ENCODE measurements at regions not wholly inside any gene's neighbourhood (a gene's known extent, or its start where the extent isn't known, plus 50 kb on each side); places are given as distances from the start of the nearest gene placed in this dataset.
"Not testable (repeated sequence)": the region's sequence is repeated elsewhere in the genome, so short reads cannot be mapped to it uniquely, and the experiment has no call there.

DNA sequence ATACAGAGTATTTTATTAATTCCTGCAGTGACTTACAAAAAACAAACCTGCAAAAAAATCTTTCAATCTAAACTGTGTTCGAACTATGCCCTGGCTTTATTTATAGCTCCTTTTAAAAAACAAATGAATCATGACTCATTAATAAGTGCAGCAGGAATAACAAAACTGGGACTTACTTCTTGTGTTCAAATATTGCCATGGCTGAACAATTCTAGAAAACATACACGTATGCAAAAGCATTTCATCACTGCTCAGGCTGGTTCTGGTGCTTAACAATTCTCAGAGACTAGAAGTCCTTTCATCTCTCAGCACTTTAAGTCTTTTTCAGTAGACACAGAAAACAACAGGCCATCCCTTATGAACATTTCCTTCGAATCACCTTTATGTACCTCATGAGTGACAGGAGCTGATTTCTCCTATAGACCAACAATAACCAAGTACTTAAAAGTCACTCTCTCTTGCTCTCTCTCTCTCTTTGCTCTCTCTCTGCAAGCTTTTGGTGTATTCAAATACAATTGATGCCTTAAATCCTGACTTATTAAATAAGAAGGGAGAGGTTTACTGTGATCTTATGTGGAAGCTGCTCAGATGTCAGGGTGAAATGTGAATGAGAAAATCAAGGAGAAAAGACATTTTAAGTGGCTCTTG, 268.8 kb downstream of the TTC8 start:
- H3K4me3 ChIP-seq (replicated peaks; ENCODE audit: low read depth, low read length): no peak overlapping the region
- DNase-seq (ENCODE audit: low read depth): peak; percentile 6

DNA sequence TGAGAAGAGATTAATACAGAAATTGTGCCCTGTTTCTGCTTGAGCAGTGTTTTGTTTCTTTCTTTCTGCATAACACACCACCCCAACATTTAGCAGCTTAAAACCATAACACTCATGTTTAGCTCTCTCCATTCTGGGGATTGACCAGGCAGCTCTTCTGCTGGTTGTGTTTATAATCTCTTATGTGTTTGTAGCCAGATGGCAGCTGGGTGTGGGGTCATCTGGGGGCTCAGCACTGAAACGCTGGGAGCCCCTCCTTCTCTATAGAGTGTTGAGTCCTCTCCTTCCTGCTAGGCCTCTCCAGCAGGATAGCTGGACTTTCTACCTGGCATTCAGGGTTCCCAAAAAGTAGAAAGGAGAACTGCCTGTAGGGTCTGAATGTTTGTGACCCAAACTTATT, 270.6 kb downstream of the TTC8 start:
- no peak overlapping the region for H3K4me3 ChIP-seq (replicated peaks; ENCODE audit: low read depth, low read length)
- TF ChIP-seq, protein P1, sequence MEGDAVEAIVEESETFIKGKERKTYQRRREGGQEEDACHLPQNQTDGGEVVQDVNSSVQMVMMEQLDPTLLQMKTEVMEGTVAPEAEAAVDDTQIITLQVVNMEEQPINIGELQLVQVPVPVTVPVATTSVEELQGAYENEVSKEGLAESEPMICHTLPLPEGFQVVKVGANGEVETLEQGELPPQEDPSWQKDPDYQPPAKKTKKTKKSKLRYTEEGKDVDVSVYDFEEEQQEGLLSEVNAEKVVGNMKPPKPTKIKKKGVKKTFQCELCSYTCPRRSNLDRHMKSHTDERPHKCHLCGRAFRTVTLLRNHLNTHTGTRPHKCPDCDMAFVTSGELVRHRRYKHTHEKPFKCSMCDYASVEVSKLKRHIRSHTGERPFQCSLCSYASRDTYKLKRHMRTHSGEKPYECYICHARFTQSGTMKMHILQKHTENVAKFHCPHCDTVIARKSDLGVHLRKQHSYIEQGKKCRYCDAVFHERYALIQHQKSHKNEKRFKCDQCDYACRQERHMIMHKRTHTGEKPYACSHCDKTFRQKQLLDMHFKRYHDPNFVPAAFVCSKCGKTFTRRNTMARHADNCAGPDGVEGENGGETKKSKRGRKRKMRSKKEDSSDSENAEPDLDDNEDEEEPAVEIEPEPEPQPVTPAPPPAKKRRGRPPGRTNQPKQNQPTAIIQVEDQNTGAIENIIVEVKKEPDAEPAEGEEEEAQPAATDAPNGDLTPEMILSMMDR (IDR thresholded peaks at IDR 0.05; ENCODE audit: low read length, missing control alignments): no peak
- no peak for DNase-seq (ENCODE audit: low read depth)

More for the DNA sequence above, 268.8 kb downstream of the TTC8 start:
- TF ChIP-seq, protein P1 (IDR thresholded peaks at IDR 0.05; ENCODE audit: low read length, missing control alignments): no peak

DNA sequence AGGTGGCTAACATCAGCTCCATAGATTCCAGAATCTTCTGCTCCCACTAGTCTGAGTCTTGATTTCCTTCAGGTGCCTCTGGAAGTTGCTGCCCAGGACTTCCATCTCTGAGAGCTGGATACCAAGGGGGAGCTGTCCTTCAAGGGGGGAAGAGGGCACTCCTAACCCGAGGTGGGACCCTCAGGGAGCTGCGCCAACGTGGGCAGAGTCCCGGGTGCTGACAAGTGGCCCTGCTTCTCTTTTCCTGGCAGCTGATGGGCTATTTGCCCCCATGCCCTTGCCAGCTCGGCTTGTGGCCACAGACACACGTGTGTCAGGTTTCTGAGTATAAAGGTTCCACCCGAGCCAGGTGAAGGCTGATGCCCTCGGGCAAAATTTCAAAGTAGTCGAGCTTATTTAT, 272.5 kb downstream of the TTC8 start:
- DNase-seq (ENCODE audit: low read depth): no peak
- H3K4me3 ChIP-seq (replicated peaks; ENCODE audit: low read depth, low read length): no peak overlapping the region
- TF ChIP-seq, protein P1 (IDR thresholded peaks at IDR 0.05; ENCODE audit: low read length, missing control alignments): no peak

DNA sequence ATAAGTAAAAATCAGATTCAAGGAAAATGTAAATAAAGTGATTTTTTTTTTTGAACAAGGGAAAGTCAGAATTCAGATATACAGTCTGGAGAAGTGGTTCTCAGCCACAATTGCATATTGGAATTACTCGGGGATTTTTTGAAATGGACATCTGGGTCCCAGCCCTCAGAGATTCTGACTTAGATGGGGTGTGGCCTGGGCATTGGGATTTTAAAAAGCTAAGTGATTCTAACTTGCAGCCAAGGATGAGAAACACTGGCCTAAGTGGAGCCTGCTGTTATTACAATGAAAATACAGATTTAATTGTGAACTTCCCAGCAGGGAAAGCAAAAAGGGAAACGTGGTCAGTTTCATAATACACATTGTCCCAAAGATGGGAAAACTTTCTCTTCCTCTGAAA, 273.8 kb downstream of the TTC8 start:
- no peak for DNase-seq (ENCODE audit: low read depth)
- no peak overlapping the region for H3K4me3 ChIP-seq (replicated peaks; ENCODE audit: low read depth, low read length)
- TF ChIP-seq, protein P1 (IDR thresholded peaks at IDR 0.05; ENCODE audit: low read length, missing control alignments): no peak

DNA sequence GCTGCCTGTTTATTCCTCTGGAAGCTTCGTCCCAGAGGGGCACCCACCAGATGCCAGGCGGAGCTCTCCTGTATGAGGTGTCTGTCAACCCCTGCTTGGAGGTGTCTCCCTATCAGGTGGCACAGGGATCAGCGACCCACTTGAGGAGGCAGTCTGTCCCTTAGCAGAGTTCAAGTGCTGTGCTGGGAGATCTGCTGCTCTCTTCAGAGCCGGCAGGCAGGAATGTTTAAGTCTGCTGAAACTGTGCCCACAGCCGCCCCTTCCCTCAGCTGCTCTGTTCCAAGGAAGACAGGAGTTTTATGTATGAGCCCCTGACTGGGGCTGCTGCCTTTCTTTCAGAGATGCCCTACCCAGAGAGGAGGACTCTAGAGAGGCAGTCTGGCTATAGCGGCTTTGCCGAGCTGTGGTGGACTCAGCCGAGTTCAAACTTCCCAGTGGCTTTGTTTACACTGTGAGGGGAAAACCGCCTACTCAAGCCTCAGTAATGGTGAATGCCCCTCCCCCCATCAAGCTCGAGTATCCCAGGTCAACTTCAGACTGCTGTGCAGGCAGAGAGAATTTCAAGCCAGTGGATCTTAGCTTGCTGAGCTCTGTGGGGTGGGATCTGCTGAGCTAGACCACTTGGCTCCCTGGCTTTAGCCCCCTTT, 279.8 kb downstream of the TTC8 start:
- DNase-seq (ENCODE audit: low read depth); H3K4me3 ChIP-seq (replicated peaks; ENCODE audit: low read depth, low read length): not testable (repeated sequence)

DNA sequence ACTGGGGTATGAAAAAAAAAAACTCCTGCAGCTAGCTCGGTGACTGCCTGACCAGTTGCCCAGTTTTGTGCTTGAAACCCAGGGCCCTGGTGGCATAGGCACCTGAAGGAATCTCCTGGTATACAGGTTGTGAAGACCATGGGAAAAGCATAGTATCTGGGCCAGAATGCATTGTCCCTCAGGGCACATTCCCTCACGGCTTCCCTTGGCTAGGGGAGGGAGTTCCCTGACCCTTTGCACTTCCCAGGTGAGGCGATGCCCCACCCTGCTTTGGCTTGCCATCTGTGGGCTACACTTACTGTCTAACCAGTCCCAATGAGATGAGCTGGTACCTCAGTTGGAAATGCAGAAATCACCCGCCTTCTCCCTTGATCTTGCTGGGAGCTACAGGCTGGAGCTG, 280.4 kb downstream of the TTC8 start:
- not testable (repeated sequence) for H3K4me3 ChIP-seq (replicated peaks; ENCODE audit: low read depth, low read length); DNase-seq (ENCODE audit: low read depth)

All from fibroblast of pulmonary artery (primary cell).